ENCODE measurements at regions not wholly inside any gene's neighbourhood (a gene's known extent, or its start where the extent isn't known, plus 50 kb on each side); places are given as distances from the start of the nearest gene placed in this dataset.

GRCh38 chr3:28066020-28066419 is 175.4 kb upstream of the CMC1 start:
- DNase-seq: no peak
- no peak for ATAC-seq (ENCODE audit: poor library complexity)
- intact Hi-C loops (cut with DNase I): no loop called here

GRCh38 chr3:28067014-28067413 is 174.4 kb upstream of the CMC1 start:
- ATAC-seq (ENCODE audit: poor library complexity) (no peak), DNase-seq (no peak)
- intact Hi-C loops (cut with DNase I): no loop called here

GRCh38 chr3:28068342-28068741 is 173.1 kb upstream of the CMC1 start:
- intact Hi-C loops (cut with DNase I): no loop called here
- no peak for ATAC-seq (ENCODE audit: poor library complexity)

GRCh38 chr3:28069438-28069837 is 172.0 kb upstream of the CMC1 start:
- no peak for ATAC-seq (ENCODE audit: poor library complexity)
- intact Hi-C loops (cut with DNase I): no loop called here

More at GRCh38 chr3:28068342-28068741, 173.1 kb upstream of the CMC1 start:
- no peak for DNase-seq

GRCh38 chr3:28076246-28076645 is 165.2 kb upstream of the CMC1 start:
- no peak for DNase-seq
- no peak for ATAC-seq (ENCODE audit: poor library complexity)
- intact Hi-C loops (cut with DNase I): no loop called here

More at GRCh38 chr3:28069438-28069837, 172.0 kb upstream of the CMC1 start:
- no peak for DNase-seq

- intact Hi-C loops (cut with DNase I): no loop called here
Observed at GRCh38 chr3:28077572-28077971, 163.8 kb upstream of the CMC1 start.

GRCh38 chr3:28078536-28078935 is 162.9 kb upstream of the CMC1 start:
- intact Hi-C loops (cut with DNase I): no loop called here
- DNase-seq (no peak), ATAC-seq (ENCODE audit: poor library complexity) (no peak)

More at GRCh38 chr3:28077572-28077971, 163.8 kb upstream of the CMC1 start:
- peak; percentile 40 for DNase-seq
- peak; percentile 43 for ATAC-seq (ENCODE audit: poor library complexity)

- ATAC-seq (ENCODE audit: poor library complexity): no peak
- intact Hi-C loops (cut with DNase I): no loop called here
Observed at GRCh38 chr3:28080716-28081115, 160.7 kb upstream of the CMC1 start.

GRCh38 chr3:28081533-28081947 is 159.9 kb upstream of the CMC1 start:
- DNase-seq (no peak), ATAC-seq (ENCODE audit: poor library complexity) (no peak)
- intact Hi-C loops (cut with DNase I): no loop called here

More at GRCh38 chr3:28080716-28081115, 160.7 kb upstream of the CMC1 start:
- no peak for DNase-seq

GRCh38 chr3:28087591-28087990 is 153.8 kb upstream of the CMC1 start:
- intact Hi-C loops (cut with DNase I): no loop called here
- DNase-seq (no peak), ATAC-seq (ENCODE audit: poor library complexity) (no peak)

- ATAC-seq (ENCODE audit: poor library complexity) (no peak), DNase-seq (no peak)
- intact Hi-C loops (cut with DNase I): no loop called here
Observed at GRCh38 chr3:28088811-28089526, 152.4 kb upstream of the CMC1 start.

- DNase-seq (no peak), ATAC-seq (ENCODE audit: poor library complexity) (no peak)
- intact Hi-C loops (cut with DNase I): no loop called here
Observed at GRCh38 chr3:28089527-28089897, 151.9 kb upstream of the CMC1 start.

- no peak for ATAC-seq (ENCODE audit: poor library complexity)
- DNase-seq: no peak
- intact Hi-C loops (cut with DNase I): no loop called here
Observed at GRCh38 chr3:28099296-28099695, 142.1 kb upstream of the CMC1 start.

GRCh38 chr3:28101705-28102104 is 139.7 kb upstream of the CMC1 start:
- DNase-seq: no peak
- ATAC-seq (ENCODE audit: poor library complexity): no peak
- intact Hi-C loops (cut with DNase I): no loop called here

GRCh38 chr3:28103861-28104260 is 137.6 kb upstream of the CMC1 start:
- no peak for DNase-seq
- no peak for ATAC-seq (ENCODE audit: poor library complexity)
- intact Hi-C loops (cut with DNase I): no loop called here

GRCh38 chr3:28104896-28105534 is 136.4 kb upstream of the CMC1 start:
- DNase-seq: no peak
- no peak for ATAC-seq (ENCODE audit: poor library complexity)
- intact Hi-C loops (cut with DNase I): no loop called here

GRCh38 chr3:28109829-28110228 is 131.6 kb upstream of the CMC1 start:
- DNase-seq (no peak), ATAC-seq (ENCODE audit: poor library complexity) (no peak)
- intact Hi-C loops (cut with DNase I): no loop called here

GRCh38 chr3:28110869-28111268 is 130.6 kb upstream of the CMC1 start:
- ATAC-seq (ENCODE audit: poor library complexity) (no peak), DNase-seq (no peak)
- intact Hi-C loops (cut with DNase I): no loop called here

- intact Hi-C loops (cut with DNase I): no loop called here
- DNase-seq (no peak), ATAC-seq (ENCODE audit: poor library complexity) (no peak)
Observed at GRCh38 chr3:28114893-28115292, 126.5 kb upstream of the CMC1 start.

- ATAC-seq (ENCODE audit: poor library complexity) (no peak), DNase-seq (no peak)
- intact Hi-C loops (cut with DNase I): no loop called here
Observed at GRCh38 chr3:28115316-28115715, 126.1 kb upstream of the CMC1 start.
